Activated naive CD4-positive, alpha-beta T cell treated with anti-CD3 and anti-CD28 coated beads, Interleukin-2, amount 10 ng/mL, durations not matched to agents 7 days and 5 days (primary cell): ENCODE measurements at regions not wholly inside any gene's neighbourhood (a gene's known extent, or its start where the extent isn't known, plus 50 kb on each side); places are given as distances from the start of the nearest gene placed in this dataset.
A peak's percentile ranks its signal among the peaks of the same experiment; 100 is the strongest.
"Not testable (repeated sequence)": the region's sequence is repeated elsewhere in the genome, so short reads cannot be mapped to it uniquely, and the experiment has no call there.

Experiments used
- CTCF ChIA-PET: fragments of 350-600 bp; sonication (Branson Sonifier 250); formaldehyde crosslinking; loops from one replicate; lab custom pipeline; 2021; ENCODE audit warnings: antibody characterized with exemption; lab: Charles Lee
- DNase-seq: peaks from one replicate; pipeline ENCODE4 v3.0.0-alpha.2; 2020
- H3K27ac Mint-ChIP-seq: one replicate; pipeline ENCODE4 v1.8.0; 2021; ENCODE audit warnings: mild to moderate bottlenecking, moderate library complexity, mixed read lengths
- H3K27me3 Mint-ChIP-seq: one replicate; pipeline ENCODE4 v1.8.0; 2021; ENCODE audit warnings: mild to moderate bottlenecking, mixed read lengths
- H3K36me3 Mint-ChIP-seq: one replicate; pipeline ENCODE4 v1.8.0; 2021; ENCODE audit warnings: mixed read lengths
- H3K4me1 Mint-ChIP-seq: one replicate; pipeline ENCODE4 v1.8.0; 2021; ENCODE audit warnings: mixed read lengths
- H3K4me3 Mint-ChIP-seq: one replicate; pipeline ENCODE4 v1.8.0; 2021; ENCODE audit warnings: mild to moderate bottlenecking, moderate library complexity, mixed read lengths
- H3K9me3 Mint-ChIP-seq: one replicate; pipeline ENCODE4 v1.8.0; 2021; ENCODE audit warnings: mixed read lengths

DNA sequence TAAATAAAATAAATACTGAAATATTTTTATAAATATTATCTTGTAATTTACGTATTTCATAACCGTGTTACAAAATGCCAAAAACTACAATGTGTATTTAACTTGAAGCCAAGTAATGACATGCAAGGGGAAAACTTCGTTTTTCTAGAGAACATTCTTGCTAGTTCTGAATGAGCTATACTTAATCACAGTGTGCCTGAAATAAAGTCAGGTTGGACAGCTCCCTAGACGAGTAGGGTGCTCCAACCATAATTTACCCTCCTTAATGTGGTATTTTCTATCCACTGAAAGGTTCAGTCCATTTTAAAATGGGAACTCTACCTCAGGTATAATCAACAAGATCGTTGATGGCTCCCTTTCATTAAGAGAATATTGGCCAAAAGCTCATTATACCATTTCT, 194.5 kb upstream of the AHR start:
- Mint-ChIP-seq H3K9me3 (peaks cover 9% of the 10 kb centered on the region), H3K4me3 (no peak overlapping the region), H3K27me3 (no peaks in the 10 kb centered on the region), H3K4me1 (no peaks in the 10 kb centered on the region), H3K27ac (no peak overlapping the region), H3K36me3 (peaks cover 1% of the 10 kb centered on the region)
- DNase-seq = no peak
- CTCF ChIA-PET = interaction anchor here (1.4 kb wide), 1 partner anchor 198 kb away, joined by 3 read pairs; no protein-coding TSS in a partner anchor

DNA sequence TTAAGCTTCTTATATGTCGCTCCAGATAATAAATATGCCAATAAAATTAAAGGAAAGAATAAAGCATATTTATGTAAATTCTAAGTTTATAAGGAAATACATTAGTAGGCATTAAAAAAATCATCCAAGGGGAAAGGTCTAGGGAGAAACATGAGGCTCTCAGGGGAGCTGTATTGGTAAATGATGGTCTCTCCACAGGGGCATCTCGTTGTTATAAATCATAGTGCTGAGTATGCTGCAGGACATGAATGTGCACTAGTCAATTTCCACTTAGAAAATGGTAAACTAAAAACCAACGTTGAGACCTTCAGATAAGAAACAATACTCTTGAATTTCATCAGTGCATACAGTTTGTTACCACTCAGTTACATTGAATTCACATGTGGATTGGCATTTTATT, 194.0 kb upstream of the AHR start:
- no peak for DNase-seq
- H3K4me3 Mint-ChIP-seq = no peak overlapping the region
- no peaks in the 10 kb centered on the region for H3K4me1 Mint-ChIP-seq
- H3K36me3 Mint-ChIP-seq = peaks cover 1% of the 10 kb centered on the region
- peaks cover 9% of the 10 kb centered on the region for H3K9me3 Mint-ChIP-seq
- no peaks in the 10 kb centered on the region for H3K27me3 Mint-ChIP-seq
- H3K27ac Mint-ChIP-seq = no peak overlapping the region
- CTCF ChIA-PET = interaction anchor here (1.4 kb wide), 1 partner anchor 198 kb away, joined by 3 read pairs; no protein-coding TSS in a partner anchor

DNA sequence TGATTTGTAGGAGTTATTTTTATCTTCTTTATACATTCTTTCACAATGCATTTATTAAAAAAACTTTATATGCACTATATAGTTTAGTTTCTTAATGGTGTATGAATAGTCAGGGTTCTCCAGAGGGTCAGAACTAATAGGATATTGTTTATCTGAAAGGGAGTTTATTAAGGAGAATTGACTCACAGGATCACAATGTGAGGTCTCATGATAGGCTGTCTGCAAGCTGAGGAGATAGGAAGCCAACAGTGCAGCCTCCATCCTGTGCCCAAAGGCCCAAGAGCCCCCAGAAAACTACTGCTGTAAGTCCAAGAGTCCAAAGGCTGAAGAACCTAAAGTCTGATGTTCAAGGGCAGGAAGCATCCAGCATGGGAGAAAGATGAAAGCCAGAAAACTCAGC, 192.8 kb upstream of the AHR start:
- H3K4me3 Mint-ChIP-seq = no peak overlapping the region
- H3K4me1 Mint-ChIP-seq = no peaks in the 10 kb centered on the region
- peaks cover 9% of the 10 kb centered on the region for H3K9me3 Mint-ChIP-seq
- H3K27me3 Mint-ChIP-seq = no peaks in the 10 kb centered on the region
- no peak overlapping the region for H3K27ac Mint-ChIP-seq
- DNase-seq = no peak
- CTCF ChIA-PET = no interaction called here
- H3K36me3 Mint-ChIP-seq = peaks cover 1% of the 10 kb centered on the region

- CTCF ChIA-PET = interaction anchor here (0.6 kb wide), 1 partner anchor 11 kb away, joined by 6 read pairs; no protein-coding TSS in a partner anchor
- Mint-ChIP-seq H3K27ac (no peak overlapping the region), H3K36me3 (peaks cover 4% of the 10 kb centered on the region), H3K27me3 (no peaks in the 10 kb centered on the region), H3K4me1 (no peaks in the 10 kb centered on the region), H3K4me3 (no peak overlapping the region), H3K9me3 (no peaks in the 10 kb centered on the region)
- DNase-seq = no peak
Observed at GRCh38 chr7:17108049-17108584, 190.3 kb upstream of the AHR start.

DNA sequence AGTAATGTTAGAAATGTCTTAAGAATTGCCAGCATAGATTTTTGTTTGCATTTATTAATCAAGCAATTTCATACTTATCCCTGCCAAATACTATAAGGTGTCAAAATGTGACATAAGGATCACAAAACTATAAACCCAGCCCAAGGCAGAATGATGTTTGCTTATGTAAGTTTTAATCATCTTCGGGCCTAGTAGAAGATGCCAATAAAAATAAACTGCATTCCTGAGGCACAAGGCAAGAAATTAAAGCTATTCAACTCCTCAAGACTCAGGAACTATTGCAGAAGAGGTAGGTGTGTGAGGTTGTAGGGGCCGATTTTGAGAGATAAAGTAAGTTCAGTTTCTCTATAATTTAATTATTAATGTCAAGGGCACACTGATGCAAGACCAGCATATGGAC, 189.4 kb upstream of the AHR start:
- Mint-ChIP-seq H3K27me3 (no peaks in the 10 kb centered on the region), H3K27ac (no peak overlapping the region), H3K4me3 (no peak overlapping the region), H3K4me1 (no peaks in the 10 kb centered on the region), H3K36me3 (peaks cover 4% of the 10 kb centered on the region), H3K9me3 (peaks cover 2% of the 10 kb centered on the region)
- no peak for DNase-seq
- CTCF ChIA-PET = no interaction called here

DNA sequence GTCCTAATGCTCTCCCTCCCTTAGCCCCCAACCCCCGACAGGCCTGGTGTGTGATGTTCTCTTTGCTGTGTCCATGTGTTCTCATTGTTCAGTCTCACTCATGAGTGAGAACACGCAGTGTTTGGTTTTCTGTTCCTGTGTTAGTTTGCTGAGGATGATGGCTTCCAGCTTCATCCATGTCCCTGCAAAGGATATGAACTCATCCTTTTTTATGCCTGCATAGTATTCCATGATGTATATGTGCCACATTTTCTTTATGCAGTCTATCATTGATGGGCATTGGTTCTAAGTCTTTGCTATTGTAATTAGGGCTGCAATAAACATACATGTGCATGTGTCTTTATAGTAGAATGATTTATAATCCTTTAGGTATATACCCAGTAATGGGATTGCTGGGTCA, 184.7 kb upstream of the AHR start:
- H3K9me3 Mint-ChIP-seq, H3K27ac Mint-ChIP-seq, DNase-seq, H3K27me3 Mint-ChIP-seq, H3K36me3 Mint-ChIP-seq, CTCF ChIA-PET, H3K4me3 Mint-ChIP-seq: not testable (repeated sequence)
- peaks cover 13% of the 10 kb centered on the region for H3K4me1 Mint-ChIP-seq

DNA sequence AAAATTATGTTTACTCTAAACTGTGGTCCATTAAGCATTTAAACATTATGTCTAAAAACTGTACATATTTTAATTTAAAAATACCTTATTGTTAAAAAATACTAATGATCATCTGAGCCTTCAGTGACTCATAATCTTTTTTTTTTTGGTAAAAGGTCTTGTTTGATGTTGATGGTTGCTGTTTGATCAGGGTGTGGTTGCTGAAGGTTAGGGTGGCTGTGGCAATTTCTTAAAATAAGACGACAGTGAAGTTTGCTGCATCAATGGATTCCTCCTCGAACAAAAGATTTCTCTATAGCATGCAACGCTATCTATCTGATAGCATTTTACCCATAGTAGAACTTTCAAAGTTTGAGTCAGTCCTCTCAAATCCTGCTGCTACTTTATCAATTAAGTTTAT, 180.0 kb upstream of the AHR start:
- Mint-ChIP-seq H3K9me3 (peaks cover 3% of the 10 kb centered on the region), H3K36me3 (no peaks in the 10 kb centered on the region), H3K27me3 (no peaks in the 10 kb centered on the region), H3K4me1 (peaks cover 27% of the 10 kb centered on the region), H3K4me3 (no peak overlapping the region), H3K27ac (peak overlapping the region; percentile 46)
- CTCF ChIA-PET = no interaction called here
- DNase-seq = peak; percentile 32

- Mint-ChIP-seq H3K27ac (no peak overlapping the region), H3K9me3 (peaks cover 1% of the 10 kb centered on the region), H3K36me3 (no peaks in the 10 kb centered on the region), H3K4me1 (peaks cover 27% of the 10 kb centered on the region), H3K27me3 (no peaks in the 10 kb centered on the region), H3K4me3 (no peak overlapping the region)
- DNase-seq = no peak
- CTCF ChIA-PET = interaction anchor here (0.6 to 0.9 kb wide), 2 partner anchors 10 to 62 kb away, joined by 3 read pairs; no protein-coding TSS in a partner anchor
Observed at GRCh38 chr7:17120756-17121155, 177.7 kb upstream of the AHR start.

DNA sequence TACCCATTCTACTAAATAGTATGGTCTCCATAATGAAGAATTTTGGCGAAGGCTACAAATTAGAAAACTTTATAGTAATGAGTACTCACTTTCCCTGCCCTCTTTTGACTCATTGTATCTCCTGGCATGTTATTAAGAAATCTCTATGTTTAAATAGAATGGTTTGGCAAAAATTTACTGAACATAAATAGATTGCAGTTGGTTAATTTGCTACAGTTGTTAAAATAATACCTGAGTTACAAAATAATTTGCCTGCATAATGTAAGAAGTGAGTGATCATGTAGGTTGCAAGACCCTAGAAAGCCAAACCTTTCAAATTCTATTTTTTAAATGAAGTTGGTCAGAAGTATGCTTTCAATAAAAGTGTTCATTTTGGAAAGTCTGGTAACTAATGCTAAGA, 176.8 kb upstream of the AHR start:
- Mint-ChIP-seq H3K27ac (no peak overlapping the region), H3K4me3 (no peak overlapping the region), H3K36me3 (no peaks in the 10 kb centered on the region), H3K27me3 (no peaks in the 10 kb centered on the region), H3K9me3 (peaks cover 1% of the 10 kb centered on the region), H3K4me1 (peaks cover 27% of the 10 kb centered on the region)
- CTCF ChIA-PET = interaction anchor here (0.6 kb wide), 1 partner anchor 34 kb away, joined by 3 read pairs; no protein-coding TSS in a partner anchor
- no peak for DNase-seq

GRCh38 chr7:17123020-17123419, 175.4 kb upstream of the AHR start:
- DNase-seq = no peak

GRCh38 chr7:17126413-17127268, 171.8 kb upstream of the AHR start:
- no peak overlapping the region for H3K27ac Mint-ChIP-seq
- peaks cover 4% of the 10 kb centered on the region for H3K9me3 Mint-ChIP-seq
- H3K4me3 Mint-ChIP-seq = no peak overlapping the region
- H3K36me3 Mint-ChIP-seq = no peaks in the 10 kb centered on the region
- no peaks in the 10 kb centered on the region for H3K27me3 Mint-ChIP-seq
- no peak for DNase-seq
- CTCF ChIA-PET = no interaction called here
- H3K4me1 Mint-ChIP-seq = peaks cover 27% of the 10 kb centered on the region

More at GRCh38 chr7:17123020-17123419, 175.4 kb upstream of the AHR start:
- no peak overlapping the region for H3K4me3 Mint-ChIP-seq
- H3K27ac Mint-ChIP-seq = no peak overlapping the region
- peaks cover 19% of the 10 kb centered on the region for H3K4me1 Mint-ChIP-seq
- H3K36me3 Mint-ChIP-seq = no peaks in the 10 kb centered on the region
- CTCF ChIA-PET = no interaction called here
- H3K9me3 Mint-ChIP-seq = peaks cover 4% of the 10 kb centered on the region
- H3K27me3 Mint-ChIP-seq = no peaks in the 10 kb centered on the region

- Mint-ChIP-seq H3K4me3 (no peak overlapping the region), H3K27me3 (no peaks in the 10 kb centered on the region), H3K27ac (no peak overlapping the region), H3K36me3 (peaks cover 5% of the 10 kb centered on the region), H3K9me3 (peaks cover 6% of the 10 kb centered on the region), H3K4me1 (peaks cover 28% of the 10 kb centered on the region)
- CTCF ChIA-PET = interaction anchor here (1.6 kb wide), 1 partner anchor 120 kb away, joined by 4 read pairs; no protein-coding TSS in a partner anchor
- DNase-seq = no peak
Observed at GRCh38 chr7:17129218-17129617, 169.2 kb upstream of the AHR start.

DNA sequence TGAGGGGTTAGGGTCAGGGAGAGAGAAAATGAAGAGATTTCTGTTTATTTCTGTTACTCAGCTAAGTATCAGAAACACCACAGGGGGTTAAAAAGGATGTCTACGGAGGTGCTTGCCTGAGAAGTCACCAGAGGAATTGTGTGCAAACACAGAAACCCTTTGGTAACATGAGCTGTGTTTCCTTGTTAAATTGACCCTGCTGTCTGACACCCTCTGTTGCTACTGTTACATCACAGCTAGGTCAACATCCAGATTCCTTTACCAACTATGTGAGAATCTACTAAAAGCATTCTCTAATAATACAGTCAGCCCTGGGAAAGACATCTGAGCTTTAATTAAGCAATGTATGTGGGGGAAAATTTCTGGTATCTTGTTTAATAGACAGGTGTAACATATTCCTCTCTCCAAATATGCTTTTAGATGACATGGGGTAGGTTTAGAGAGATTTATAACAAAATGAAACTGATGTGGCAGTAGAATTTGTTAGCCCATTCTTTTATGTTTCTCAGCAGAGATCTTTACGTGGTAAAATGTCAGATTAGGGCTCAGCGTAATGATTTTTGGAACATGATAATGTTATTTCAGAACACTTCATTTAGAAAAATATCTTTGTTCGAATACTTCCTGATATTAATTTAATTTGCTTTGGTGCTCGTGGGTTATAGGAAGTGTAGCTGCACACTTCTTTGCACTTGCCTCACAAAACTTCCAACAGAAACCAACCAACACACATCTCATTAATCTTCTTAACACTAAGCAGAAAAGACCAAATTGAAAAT, 168.0 kb upstream of the AHR start:
- DNase-seq = no peak
- peak overlapping the region; percentile 8 for H3K27ac Mint-ChIP-seq
- CTCF ChIA-PET = interaction anchor here (1.3 to 1.6 kb wide), 3 partner anchors 10 to 121 kb away, joined by 3 to 4 read pairs (median 3); no protein-coding TSS in a partner anchor

DNA sequence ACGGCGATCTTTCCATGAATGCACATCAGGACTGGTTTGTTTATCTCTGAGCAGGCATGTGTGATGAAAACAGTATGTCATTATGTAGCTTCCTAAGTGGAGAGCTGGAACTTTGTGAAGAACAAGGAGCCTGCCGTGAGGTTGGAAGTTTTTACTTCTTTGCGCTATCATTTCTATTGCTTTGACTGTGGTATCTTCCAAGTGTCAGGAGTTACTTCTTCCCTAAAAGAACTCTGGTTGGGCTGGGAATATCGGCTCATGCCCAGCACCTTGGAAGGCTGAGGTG, 167.4 kb upstream of the AHR start:
- no peaks in the 10 kb centered on the region for H3K27me3 Mint-ChIP-seq
- CTCF ChIA-PET = interaction anchor here (0.6 to 1.5 kb wide), 3 partner anchors 10 to 68 kb away, joined by 3 read pairs; no protein-coding TSS in a partner anchor
- H3K4me3 Mint-ChIP-seq = no peak overlapping the region
- H3K4me1 Mint-ChIP-seq = peaks cover 45% of the 10 kb centered on the region
- peaks cover 14% of the 10 kb centered on the region for H3K36me3 Mint-ChIP-seq
- peaks cover 12% of the 10 kb centered on the region for H3K9me3 Mint-ChIP-seq
- no peak for DNase-seq
- no peak overlapping the region for H3K27ac Mint-ChIP-seq

More for the DNA sequence above, 168.0 kb upstream of the AHR start:
- Mint-ChIP-seq H3K36me3 (peaks cover 13% of the 10 kb centered on the region), H3K4me1 (peaks cover 41% of the 10 kb centered on the region), H3K9me3 (peaks cover 11% of the 10 kb centered on the region), H3K4me3 (peak overlapping the region; percentile 6), H3K27me3 (no peaks in the 10 kb centered on the region)
